Mucosa of stomach (tissue), 1 donor: ENCODE measurements at regions not wholly inside any gene's neighbourhood (a gene's known extent, or its start where the extent isn't known, plus 50 kb on each side); places are given as distances from the start of the nearest gene placed in this dataset.

Source experiments
- H3K27me3 ChIP-seq: one replicate; pipeline ENCODE4 v1.7.0; 2013; ENCODE audit warnings: mild to moderate bottlenecking, low read length; ENCODE audit not compliant: control insufficient read depth, insufficient read depth
- H3K36me3 ChIP-seq: one replicate; pipeline ENCODE4 v1.7.0; 2013; ENCODE audit warnings: low read length; ENCODE audit not compliant: control insufficient read depth, insufficient read depth
- H3K4me1 ChIP-seq: one replicate; pipeline ENCODE4 v1.7.0; 2013; ENCODE audit warnings: mild to moderate bottlenecking, low read length; ENCODE audit not compliant: control insufficient read depth, insufficient read depth
- H3K4me3 ChIP-seq: one replicate; pipeline ENCODE4 v1.7.0; 2013; ENCODE audit warnings: low read length
- H3K9ac ChIP-seq: one replicate; pipeline ENCODE4 v1.7.0; 2013; ENCODE audit warnings: mild to moderate bottlenecking, low read length, moderate library complexity
- H3K9me3 ChIP-seq: one replicate; pipeline ENCODE4 v1.7.0; 2013; ENCODE audit warnings: mild to moderate bottlenecking, low read length, moderate library complexity; ENCODE audit not compliant: control insufficient read depth
- donor health status: Pancreatic carcinoma.

DNA sequence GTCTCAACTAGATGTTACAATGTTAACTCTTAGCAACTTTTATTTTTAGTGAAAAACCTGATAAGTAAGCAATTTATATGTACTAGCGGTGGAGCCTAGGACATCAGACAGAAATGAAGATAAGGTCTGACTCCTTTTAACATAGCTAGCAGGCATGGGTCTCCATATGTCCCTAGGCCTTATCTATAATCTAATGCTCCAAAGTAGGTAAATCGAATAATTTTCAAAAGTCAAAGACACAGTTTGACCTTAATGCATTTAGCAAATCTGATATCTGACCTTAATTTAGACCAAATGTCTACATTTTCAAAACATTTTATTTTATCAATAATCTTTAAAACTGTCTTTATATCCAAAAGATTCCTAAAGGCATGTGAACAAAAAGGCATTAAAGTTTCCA lies 305.0 kb upstream of the CCNH start:
- H3K9ac ChIP-seq: no peak overlapping the region
- no peaks in the 10 kb centered on the region for H3K4me1 ChIP-seq
- H3K4me3 ChIP-seq: no peak overlapping the region
- H3K9me3 ChIP-seq: no peaks in the 10 kb centered on the region
- H3K36me3 ChIP-seq: no peaks in the 10 kb centered on the region
- H3K27me3 ChIP-seq: no peaks in the 10 kb centered on the region

DNA sequence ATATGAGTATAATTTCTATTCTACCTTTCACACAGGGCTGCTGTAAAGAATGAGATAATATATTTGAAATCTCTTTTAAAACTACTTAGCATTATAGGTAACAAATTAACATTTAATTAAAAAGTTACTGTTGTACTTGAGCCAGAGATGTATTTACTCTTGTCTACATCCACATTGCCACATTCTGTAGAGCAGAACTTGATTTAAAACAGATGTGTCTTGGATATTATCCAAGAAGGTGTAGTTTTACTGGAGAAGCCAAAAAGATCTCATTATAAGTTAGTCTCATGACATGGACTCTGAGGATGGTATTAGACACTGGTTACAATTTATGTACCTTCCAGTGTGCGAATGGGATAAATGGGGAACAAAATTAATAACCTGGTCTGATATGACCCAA lies 293.1 kb upstream of the CCNH start:
- Histone ChIP-seq H3K4me3 (no peak overlapping the region), H3K4me1 (no peaks in the 10 kb centered on the region), H3K9ac (no peak overlapping the region), H3K9me3 (no peaks in the 10 kb centered on the region), H3K27me3 (no peaks in the 10 kb centered on the region), H3K36me3 (no peaks in the 10 kb centered on the region)

- no peak overlapping the region for H3K9ac ChIP-seq
- no peaks in the 10 kb centered on the region for H3K27me3 ChIP-seq
- H3K4me1 ChIP-seq: no peaks in the 10 kb centered on the region
- H3K36me3 ChIP-seq: no peaks in the 10 kb centered on the region
- no peak overlapping the region for H3K4me3 ChIP-seq
- no peaks in the 10 kb centered on the region for H3K9me3 ChIP-seq
Observed at GRCh38 chr5:87686975-87687374, 274.2 kb upstream of the CCNH start.

DNA sequence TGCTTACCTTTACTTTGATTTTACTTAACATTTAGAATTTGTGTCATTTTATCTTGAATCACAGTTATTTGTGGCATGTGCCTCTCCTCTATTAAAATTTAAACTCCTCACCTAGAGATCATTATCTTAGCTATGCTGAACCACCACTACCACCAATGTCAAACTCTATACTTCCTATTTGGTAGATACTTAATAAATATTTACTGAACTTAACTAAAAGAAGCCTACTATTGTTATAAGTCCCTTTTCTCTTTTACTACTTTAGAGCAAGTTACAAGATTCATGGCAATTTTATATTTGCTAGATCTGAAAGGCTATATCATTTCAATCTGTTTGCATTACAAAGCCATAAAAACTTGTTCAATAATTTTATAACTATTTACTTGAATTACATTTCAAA lies 273.3 kb upstream of the CCNH start:
- no peak overlapping the region for H3K9ac ChIP-seq
- H3K27me3 ChIP-seq: no peaks in the 10 kb centered on the region
- no peaks in the 10 kb centered on the region for H3K9me3 ChIP-seq
- H3K4me1 ChIP-seq: no peaks in the 10 kb centered on the region
- H3K36me3 ChIP-seq: no peaks in the 10 kb centered on the region
- H3K4me3 ChIP-seq: no peak overlapping the region

GRCh38 chr5:87674235-87674634 lies 261.5 kb upstream of the CCNH start:
- Histone ChIP-seq H3K4me1 (no peaks in the 10 kb centered on the region), H3K4me3 (no peak overlapping the region), H3K9ac (no peak overlapping the region), H3K27me3 (no peaks in the 10 kb centered on the region), H3K36me3 (no peaks in the 10 kb centered on the region), H3K9me3 (no peaks in the 10 kb centered on the region)

DNA sequence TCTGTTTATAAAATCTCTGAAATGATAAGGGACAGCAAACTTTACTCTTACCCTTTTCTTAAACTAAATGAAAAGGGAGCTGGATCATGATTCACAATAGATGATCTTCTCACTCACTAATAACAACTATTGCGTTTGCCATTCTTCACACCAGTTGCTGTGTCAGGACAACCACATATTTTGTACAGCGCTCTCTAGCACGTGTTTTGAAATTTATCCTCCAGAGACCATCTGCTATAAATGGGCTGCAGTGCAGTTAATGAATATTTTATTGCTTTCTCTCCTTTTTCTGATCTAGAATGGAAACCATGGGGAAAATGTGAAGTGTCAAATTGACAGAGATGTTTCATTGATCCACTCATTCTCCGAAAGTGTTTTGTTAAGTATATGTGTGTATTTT lies 258.4 kb upstream of the CCNH start:
- Histone ChIP-seq H3K9ac (no peak overlapping the region), H3K4me3 (no peak overlapping the region), H3K36me3 (no peaks in the 10 kb centered on the region), H3K4me1 (no peaks in the 10 kb centered on the region), H3K27me3 (no peaks in the 10 kb centered on the region), H3K9me3 (no peaks in the 10 kb centered on the region)

- H3K9me3 ChIP-seq: no peaks in the 10 kb centered on the region
- no peaks in the 10 kb centered on the region for H3K4me1 ChIP-seq
- no peaks in the 10 kb centered on the region for H3K27me3 ChIP-seq
- no peak overlapping the region for H3K9ac ChIP-seq
- H3K4me3 ChIP-seq: no peak overlapping the region
- H3K36me3 ChIP-seq: no peaks in the 10 kb centered on the region
Observed at GRCh38 chr5:87665166-87665565, 252.4 kb upstream of the CCNH start.

- H3K36me3 ChIP-seq: no peaks in the 10 kb centered on the region
- no peaks in the 10 kb centered on the region for H3K27me3 ChIP-seq
- H3K9ac ChIP-seq: no peak overlapping the region
- H3K9me3 ChIP-seq: no peaks in the 10 kb centered on the region
- no peak overlapping the region for H3K4me3 ChIP-seq
- no peaks in the 10 kb centered on the region for H3K4me1 ChIP-seq
Observed at GRCh38 chr5:87661784-87662566, 249.2 kb upstream of the CCNH start.

GRCh38 chr5:87653242-87653641 lies 240.5 kb upstream of the CCNH start:
- H3K9ac ChIP-seq: no peak overlapping the region
- H3K36me3 ChIP-seq: no peaks in the 10 kb centered on the region
- H3K27me3 ChIP-seq: no peaks in the 10 kb centered on the region
- no peaks in the 10 kb centered on the region for H3K4me1 ChIP-seq
- H3K4me3 ChIP-seq: no peak overlapping the region
- H3K9me3 ChIP-seq: no peaks in the 10 kb centered on the region

GRCh38 chr5:87650284-87650683 lies 237.6 kb upstream of the CCNH start:
- H3K4me3 ChIP-seq: no peak overlapping the region
- H3K9me3 ChIP-seq: no peaks in the 10 kb centered on the region
- H3K36me3 ChIP-seq: no peaks in the 10 kb centered on the region
- no peaks in the 10 kb centered on the region for H3K27me3 ChIP-seq
- H3K4me1 ChIP-seq: no peaks in the 10 kb centered on the region
- H3K9ac ChIP-seq: no peak overlapping the region

GRCh38 chr5:87649455-87649854 lies 236.7 kb upstream of the CCNH start:
- Histone ChIP-seq H3K4me3 (no peak overlapping the region), H3K27me3 (no peaks in the 10 kb centered on the region), H3K9ac (no peak overlapping the region), H3K36me3 (no peaks in the 10 kb centered on the region), H3K9me3 (no peaks in the 10 kb centered on the region), H3K4me1 (no peaks in the 10 kb centered on the region)

DNA sequence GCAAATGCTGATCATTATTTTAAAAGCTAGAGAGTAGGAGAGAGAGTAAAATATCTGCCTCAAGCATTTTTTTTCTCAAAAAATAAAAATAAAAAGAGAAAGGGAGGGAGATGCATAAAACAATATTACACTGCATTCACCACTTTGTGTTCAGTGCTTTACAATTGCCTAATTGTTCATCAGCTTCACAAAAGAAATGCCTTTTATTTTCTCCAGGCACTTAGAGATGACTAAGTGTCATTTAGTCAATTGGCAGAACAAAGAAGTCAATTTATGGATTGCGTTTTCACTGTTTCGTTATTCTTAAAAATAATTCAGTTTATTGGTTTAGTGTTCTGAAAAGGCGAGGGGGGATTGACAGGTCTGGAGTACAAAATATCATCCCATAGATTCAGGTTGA lies 232.5 kb upstream of the CCNH start:
- Histone ChIP-seq H3K4me1 (no peaks in the 10 kb centered on the region), H3K9me3 (no peaks in the 10 kb centered on the region), H3K36me3 (no peaks in the 10 kb centered on the region), H3K27me3 (no peaks in the 10 kb centered on the region), H3K9ac (no peak overlapping the region), H3K4me3 (no peak overlapping the region)

- H3K9ac ChIP-seq: no peak overlapping the region
- no peaks in the 10 kb centered on the region for H3K27me3 ChIP-seq
- no peaks in the 10 kb centered on the region for H3K36me3 ChIP-seq
- no peaks in the 10 kb centered on the region for H3K9me3 ChIP-seq
- no peaks in the 10 kb centered on the region for H3K4me1 ChIP-seq
- H3K4me3 ChIP-seq: no peak overlapping the region
Observed at GRCh38 chr5:87640902-87641301, 228.2 kb upstream of the CCNH start.
